GM19324 (cell line): ENCODE measurements at regions not wholly inside any gene's neighbourhood (a gene's known extent, or its start where the extent isn't known, plus 50 kb on each side); places are given as distances from the start of the nearest gene placed in this dataset.

ENCODE experiments used
- ATAC-seq: cut with Tn5 transposase; IDR thresholded peaks from one replicate; pipeline ENCODE4 v1.9.1; 2021; ENCODE audit warnings: mild to moderate bottlenecking, moderate library complexity; ENCODE audit not compliant: unreplicated experiment, low FRiP score

DNA sequence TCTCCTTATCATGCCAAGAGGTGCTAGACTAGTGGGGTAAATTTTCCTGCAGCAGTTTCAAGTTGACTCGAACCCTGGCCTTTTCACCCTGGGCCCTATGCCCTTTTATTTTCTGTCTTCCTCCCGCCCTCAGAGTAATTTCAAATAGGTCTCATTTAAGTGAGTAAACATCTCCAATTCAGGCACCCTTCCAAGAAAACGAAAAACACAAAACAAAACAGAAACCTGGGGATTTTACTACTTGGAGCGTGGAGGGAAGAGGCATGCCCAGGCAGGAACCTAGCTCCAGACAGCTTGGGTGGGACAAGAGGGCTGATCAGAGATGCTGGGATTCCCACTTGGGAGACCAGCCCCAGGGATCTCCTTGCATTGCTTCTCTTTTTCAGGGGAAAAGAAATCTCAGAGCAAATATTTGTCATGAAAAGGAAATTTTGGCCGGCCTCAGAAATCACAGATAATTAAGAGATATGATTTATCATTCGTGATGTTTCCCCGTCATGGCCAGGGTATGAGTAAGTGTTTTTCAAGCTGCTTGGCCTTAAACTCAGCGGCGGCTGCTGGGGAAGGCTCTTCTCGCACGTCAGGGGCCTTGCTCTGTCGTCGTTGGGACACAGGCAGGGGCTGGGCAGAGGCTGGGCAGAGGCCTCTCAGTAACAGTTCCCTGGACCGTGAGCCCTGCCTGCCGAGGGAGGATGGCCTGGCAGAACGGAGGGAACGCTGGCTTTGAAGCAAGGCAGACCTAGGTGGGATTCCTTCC is 248.6 kb upstream of the KLF4 start:
- no peak for ATAC-seq

DNA sequence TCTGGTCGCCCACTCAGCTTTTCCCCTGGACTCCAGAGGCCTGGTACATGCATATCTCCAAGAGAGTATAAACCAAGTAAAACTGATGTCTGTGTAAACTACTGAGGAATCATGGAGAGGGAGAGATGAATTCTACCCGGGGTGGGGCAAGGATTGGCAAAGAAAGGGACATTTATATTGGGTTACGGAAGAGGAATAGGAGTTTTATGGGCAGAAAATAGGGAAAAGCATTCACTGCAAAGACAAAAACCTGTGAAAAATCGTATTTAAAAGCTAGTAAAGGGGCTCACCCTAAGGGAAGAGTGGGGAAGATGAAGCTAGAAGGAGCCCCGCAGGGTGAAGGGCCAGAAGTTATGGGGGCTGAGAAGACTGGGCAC is 248.0 kb upstream of the KLF4 start:
- ATAC-seq, result no peak

GRCh38 chr9:107735821-107736220 is 246.3 kb upstream of the KLF4 start:
- no peak for ATAC-seq

- ATAC-seq, result no peak
These were observed 244.9 kb upstream of the KLF4 start for GRCh38 chr9:107734256-107735013.

- ATAC-seq, result no peak
These were observed 243.9 kb upstream of the KLF4 start for GRCh38 chr9:107733523-107733894.

DNA sequence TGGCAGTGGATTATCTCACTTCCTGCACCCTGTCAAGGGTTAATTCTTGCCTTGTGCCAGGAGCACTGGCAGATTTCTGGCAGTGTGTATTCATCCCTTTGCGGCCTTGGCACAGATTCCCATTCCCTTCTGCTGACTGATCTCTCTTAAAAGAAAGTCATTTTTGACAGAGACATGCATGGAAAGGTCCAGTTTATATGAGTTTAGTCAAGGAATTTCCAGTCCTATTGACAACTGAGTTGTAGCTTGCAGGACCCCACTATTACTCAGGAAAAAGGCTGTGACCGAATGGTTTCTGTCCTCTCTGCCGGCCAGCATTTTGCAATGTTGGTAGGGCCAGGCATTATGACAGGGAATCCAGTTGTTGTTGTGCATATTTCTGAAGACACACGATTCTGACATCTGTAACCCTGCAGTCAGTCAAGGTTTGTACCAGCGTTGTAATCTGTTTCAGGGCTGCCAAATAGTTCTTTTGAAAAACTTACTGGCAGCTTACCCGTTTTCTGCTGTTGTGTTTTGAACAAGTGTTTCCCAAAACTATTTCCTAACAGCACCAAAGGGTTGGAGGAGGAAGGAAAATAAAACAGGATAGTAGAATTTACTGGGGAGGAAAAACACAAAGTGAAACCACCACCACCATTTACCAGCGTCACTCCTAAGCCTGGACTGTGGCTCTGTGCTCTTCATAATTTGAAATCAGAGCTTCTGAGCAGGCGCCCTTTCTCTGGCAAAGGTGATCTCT is 243.4 kb upstream of the KLF4 start:
- no peak for ATAC-seq

DNA sequence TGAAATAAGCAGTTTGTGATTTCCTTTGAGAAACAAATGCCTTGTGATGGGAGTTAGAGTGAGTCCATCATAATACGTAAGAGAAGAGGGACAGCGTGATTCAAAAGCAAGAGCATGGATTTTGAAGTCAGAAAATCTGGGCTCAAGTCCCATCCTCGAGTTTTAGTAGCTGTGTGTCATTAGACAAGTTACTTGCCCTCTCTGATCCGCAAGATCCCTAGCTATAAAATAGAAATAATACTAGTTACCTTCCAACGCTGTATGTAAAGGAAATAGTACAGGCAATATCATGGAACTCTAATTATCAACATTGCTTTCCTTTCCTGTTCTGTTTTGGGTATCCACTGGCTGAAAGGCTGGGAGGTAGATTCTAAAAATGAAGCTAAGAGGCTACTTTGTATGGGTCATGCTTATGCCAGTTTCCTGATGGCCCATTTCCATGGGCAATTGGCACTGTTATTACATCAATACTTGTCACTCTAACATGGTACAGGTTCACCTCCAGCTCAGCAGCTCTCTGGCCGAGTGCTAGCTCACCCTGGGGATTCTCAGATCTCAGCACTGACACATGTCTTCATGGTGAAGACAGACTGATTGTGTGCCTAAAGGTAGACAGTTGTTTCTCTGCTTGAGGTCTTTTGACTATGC is 241.7 kb upstream of the KLF4 start:
- ATAC-seq, result no peak

GRCh38 chr9:107730666-107731065 is 241.1 kb upstream of the KLF4 start:
- no peak for ATAC-seq

GRCh38 chr9:107727086-107727780 is 237.7 kb upstream of the KLF4 start:
- no peak for ATAC-seq

DNA sequence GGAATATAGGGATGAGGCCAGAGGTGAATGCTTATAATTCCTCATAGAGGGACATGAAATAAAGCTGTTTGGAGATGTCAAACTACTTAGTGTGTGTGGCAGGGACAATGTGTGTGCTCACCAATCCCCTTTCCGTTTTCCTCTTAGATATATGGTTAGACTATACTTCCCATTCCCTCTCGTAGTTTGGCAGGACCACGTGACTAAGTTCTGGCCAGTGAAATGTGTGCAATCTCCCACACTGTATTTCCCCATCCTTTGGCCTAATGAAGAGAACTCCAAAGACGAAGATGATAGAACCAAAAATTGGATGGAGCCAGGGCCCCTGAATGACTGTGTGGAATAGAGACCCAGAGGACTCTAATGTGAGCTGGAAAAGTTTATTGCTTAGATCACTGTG is 233.4 kb upstream of the KLF4 start:
- no peak for ATAC-seq

DNA sequence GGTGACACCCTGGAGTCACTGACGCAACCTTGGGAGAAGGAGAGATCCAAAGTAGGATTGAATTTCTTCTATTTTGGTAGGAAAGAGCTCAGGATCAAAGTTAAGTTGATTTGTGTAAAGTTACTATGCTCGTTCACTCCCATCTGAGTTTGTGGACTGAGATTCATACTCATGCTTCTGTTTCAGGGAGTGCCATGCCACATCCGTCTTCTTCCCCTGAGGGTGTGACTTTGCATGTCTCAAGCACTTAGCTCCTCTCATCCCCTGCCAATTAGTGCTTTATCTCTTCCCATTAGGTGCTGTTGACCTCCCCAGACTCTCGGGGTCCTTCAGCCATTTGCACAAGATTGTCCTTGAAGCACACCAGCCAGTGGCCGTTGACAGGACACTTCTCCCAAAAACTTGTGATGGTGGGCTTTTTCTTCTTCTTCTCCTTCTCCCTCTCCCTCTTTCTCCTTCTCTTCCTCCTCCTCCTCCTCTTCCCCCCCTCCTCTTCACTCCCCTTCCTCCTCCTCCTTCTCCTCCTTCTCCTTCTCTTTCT is 232.2 kb upstream of the KLF4 start:
- ATAC-seq, result no peak

DNA sequence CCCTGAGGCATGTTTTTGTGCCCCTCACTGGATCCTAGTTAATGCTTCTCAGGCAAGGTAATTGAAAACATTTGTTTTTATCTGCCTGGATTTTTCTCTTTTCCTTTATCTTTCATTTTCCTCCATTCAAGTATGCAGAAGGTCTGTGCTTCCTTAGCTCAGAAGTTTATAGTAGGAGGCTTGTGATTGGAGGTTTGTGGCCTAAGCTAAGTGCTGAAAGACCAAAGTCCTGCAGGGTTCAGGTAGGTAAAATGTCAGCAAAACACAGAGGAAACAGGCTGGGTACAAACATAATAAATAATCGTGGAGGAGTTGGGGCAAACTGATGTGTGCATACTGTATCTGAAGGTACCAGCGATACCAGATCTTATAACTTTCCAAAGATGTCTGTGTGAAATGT is 230.9 kb upstream of the KLF4 start:
- ATAC-seq, result no peak

- ATAC-seq, result no peak
These were observed 228.2 kb upstream of the KLF4 start for GRCh38 chr9:107717529-107718314.

DNA sequence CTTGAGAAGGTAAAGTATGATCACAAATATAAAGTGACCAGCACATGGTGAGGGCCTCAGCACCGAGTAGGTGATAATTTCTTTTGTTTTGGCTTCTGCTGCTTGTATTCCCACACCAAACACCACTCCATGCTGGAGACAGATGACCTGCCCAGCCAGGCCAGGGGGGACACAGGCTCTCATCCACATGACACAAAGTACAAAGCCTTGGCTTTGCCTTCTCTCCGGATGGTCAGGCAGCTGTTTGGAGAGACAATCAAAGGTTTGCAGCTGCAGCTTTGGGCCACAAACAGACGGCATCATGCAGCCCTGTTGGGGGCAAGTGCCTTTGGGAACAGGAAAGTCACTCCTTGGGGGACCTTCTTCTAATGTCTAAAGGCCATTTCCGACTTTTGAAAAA is 226.2 kb upstream of the KLF4 start:
- no peak for ATAC-seq

DNA sequence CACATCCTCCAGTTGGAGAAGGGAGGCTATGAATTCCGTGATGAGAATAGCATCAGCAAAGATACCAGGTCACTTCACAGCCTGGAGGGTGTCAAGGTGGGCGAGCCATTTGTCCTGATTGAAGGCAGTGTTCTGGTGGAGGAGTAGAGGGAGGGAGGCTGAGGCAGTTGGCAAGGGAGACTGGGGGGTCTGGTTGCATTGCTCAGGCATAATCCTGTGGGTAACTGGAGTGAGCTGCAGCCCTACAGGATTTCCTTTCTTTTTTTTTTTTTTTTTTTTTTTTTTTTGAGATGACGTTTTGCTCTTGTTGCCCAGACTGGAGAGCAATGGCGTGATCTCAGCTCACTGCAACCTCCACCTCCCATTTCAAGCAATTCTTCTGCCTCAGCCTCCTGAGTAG is 223.9 kb upstream of the KLF4 start:
- no peak for ATAC-seq

GRCh38 chr9:107712390-107712789 is 222.8 kb upstream of the KLF4 start:
- no peak for ATAC-seq

GRCh38 chr9:107711542-107711941 is 222.0 kb upstream of the KLF4 start:
- no peak for ATAC-seq

DNA sequence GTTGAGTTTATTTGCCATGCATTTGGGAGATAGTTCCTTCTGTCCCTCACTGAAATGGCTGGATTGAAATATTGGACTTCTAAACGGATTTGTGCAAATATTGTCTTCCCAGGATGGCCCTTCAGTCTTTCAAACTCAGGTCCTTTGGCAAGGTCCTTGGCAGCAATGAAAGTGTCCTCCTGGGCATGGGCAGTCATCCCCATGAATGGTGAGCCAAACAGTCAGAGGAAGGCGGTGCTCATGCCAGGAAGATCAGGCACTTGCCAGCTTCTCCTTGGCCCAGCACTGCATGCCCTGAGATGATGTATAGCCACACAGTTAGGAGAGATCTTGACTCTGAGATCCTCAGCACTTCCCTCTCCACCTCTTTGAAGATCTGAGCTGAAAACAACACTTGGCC is 221.4 kb upstream of the KLF4 start:
- no peak for ATAC-seq

DNA sequence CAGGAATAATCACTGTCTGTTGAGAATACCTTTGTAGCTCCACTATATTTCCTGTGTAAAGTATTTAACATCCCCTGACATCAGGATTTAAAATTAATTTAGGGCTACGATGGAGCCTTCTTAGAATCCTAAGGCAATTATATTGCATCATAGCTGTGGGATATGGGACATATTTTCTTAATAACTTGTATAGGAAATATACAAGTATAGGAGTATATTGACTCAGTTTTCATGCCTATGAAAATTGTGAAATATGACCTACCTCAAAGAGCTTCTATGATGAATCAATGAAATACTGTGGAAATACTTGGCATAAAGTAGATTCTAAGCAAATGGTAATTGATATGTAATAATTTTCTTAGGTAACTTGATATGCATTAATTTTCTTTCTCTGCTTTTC is 221.0 kb upstream of the KLF4 start:
- no peak for ATAC-seq
